22Rv1 (cell line): ENCODE measurements at regions not wholly inside any gene's neighbourhood (a gene's known extent, or its start where the extent isn't known, plus 50 kb on each side); places are given as distances from the start of the nearest gene placed in this dataset.
"Not testable (repeated sequence)": the region's sequence is repeated elsewhere in the genome, so short reads cannot be mapped to it uniquely, and the experiment has no call there.

ENCODE experiments used
- ZFX ChIP-seq: fragments of 450-650 bp; IDR thresholded peaks from 2 replicates; pipeline ENCODE4 v1.6.1; 2017; ENCODE audit warnings: antibody characterized with exemption, borderline replicate concordance
- TF ChIP-seq, protein P1 (sequence below): fragments of 450-650 bp; IDR thresholded peaks from 2 replicates; pipeline ENCODE4 v1.5.1; 2017; ENCODE audit warnings: mild to moderate bottlenecking

DNA sequence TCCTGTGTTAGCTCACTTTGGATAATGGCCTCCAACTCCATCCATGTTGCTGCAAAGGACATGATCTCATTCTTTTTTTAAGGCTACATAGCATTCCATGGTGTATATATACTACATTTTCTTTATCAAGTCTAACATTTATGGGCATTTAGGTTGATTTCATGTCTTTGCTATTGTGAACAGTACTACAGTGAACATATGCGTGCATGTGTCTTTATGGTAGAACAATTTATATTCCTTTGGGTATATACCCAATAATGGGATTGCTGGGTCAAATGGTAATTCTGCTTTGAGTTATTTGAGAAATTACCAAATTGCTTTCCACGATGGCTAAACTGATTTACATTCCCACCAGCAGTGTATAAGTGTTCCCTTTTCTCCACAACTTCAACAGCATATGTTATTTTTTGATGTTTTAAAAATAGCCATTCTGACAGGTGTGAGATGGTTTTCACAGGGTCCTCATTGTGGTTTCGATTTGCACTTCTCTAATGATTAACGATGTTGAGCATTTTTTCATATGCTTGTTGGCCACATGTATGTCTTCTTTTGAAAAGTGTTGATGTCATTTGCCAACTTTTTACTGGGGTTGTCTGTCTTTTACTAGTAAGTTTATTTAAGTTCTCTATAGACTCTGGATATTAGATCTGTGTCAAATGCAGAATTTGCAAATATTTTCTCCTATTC lies 133.4 kb downstream of the MC4R start:
- TF ChIP-seq, protein P1, sequence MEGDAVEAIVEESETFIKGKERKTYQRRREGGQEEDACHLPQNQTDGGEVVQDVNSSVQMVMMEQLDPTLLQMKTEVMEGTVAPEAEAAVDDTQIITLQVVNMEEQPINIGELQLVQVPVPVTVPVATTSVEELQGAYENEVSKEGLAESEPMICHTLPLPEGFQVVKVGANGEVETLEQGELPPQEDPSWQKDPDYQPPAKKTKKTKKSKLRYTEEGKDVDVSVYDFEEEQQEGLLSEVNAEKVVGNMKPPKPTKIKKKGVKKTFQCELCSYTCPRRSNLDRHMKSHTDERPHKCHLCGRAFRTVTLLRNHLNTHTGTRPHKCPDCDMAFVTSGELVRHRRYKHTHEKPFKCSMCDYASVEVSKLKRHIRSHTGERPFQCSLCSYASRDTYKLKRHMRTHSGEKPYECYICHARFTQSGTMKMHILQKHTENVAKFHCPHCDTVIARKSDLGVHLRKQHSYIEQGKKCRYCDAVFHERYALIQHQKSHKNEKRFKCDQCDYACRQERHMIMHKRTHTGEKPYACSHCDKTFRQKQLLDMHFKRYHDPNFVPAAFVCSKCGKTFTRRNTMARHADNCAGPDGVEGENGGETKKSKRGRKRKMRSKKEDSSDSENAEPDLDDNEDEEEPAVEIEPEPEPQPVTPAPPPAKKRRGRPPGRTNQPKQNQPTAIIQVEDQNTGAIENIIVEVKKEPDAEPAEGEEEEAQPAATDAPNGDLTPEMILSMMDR = not testable (repeated sequence)
- TF ChIP-seq ZFX = not testable (repeated sequence)
